ENCODE measurements at regions not wholly inside any gene's neighbourhood (a gene's known extent, or its start where the extent isn't known, plus 50 kb on each side); places are given as distances from the start of the nearest gene placed in this dataset.
"Not testable (repeated sequence)": the region's sequence is repeated elsewhere in the genome, so short reads cannot be mapped to it uniquely, and the experiment has no call there.

GRCh38 chr2:75379476-75380210, 180.3 kb upstream of the TACR1 start:
- H3K4me3 ChIP-seq = no peak overlapping the region
- no peaks in the 10 kb centered on the region for H3K36me3 ChIP-seq (ENCODE audit: low read depth)
- no peaks in the 10 kb centered on the region for H3K9me3 ChIP-seq (ENCODE audit: insufficient read depth, low read depth)
- TF ChIP-seq EZH2 (IDR thresholded peaks at IDR 0.05; ENCODE audit: low read depth) = no peak
- TF ChIP-seq, protein P1, sequence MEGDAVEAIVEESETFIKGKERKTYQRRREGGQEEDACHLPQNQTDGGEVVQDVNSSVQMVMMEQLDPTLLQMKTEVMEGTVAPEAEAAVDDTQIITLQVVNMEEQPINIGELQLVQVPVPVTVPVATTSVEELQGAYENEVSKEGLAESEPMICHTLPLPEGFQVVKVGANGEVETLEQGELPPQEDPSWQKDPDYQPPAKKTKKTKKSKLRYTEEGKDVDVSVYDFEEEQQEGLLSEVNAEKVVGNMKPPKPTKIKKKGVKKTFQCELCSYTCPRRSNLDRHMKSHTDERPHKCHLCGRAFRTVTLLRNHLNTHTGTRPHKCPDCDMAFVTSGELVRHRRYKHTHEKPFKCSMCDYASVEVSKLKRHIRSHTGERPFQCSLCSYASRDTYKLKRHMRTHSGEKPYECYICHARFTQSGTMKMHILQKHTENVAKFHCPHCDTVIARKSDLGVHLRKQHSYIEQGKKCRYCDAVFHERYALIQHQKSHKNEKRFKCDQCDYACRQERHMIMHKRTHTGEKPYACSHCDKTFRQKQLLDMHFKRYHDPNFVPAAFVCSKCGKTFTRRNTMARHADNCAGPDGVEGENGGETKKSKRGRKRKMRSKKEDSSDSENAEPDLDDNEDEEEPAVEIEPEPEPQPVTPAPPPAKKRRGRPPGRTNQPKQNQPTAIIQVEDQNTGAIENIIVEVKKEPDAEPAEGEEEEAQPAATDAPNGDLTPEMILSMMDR (conservative IDR thresholded peaks at IDR 0.05) = no peak
- no TSS peak for BruUV-seq (replicated peaks)
- intact Hi-C loops (cut with micrococcal nuclease; ENCODE audit: unreplicated experiment) = loop anchor here (2.0 kb wide), 1 partner anchor 17 kb away; no protein-coding TSS in a partner anchor
- H2AFZ ChIP-seq = no peak overlapping the region
- no peaks in the 10 kb centered on the region for H3K9me2 ChIP-seq (ENCODE audit: insufficient read depth)
- no peak overlapping the region for H3K4me2 ChIP-seq
- no peak overlapping the region for H3K27ac ChIP-seq
- POLR2A ChIA-PET (ENCODE audit: unreplicated experiment) = no interaction called here
- no peaks in the 10 kb centered on the region for H3K27me3 ChIP-seq (ENCODE audit: insufficient read depth, low read depth)
- CTCF ChIA-PET = no interaction called here
- no peaks in the 10 kb centered on the region for H3K79me2 ChIP-seq (ENCODE audit: low read depth)
- no peak for DNase-seq
- H3F3A ChIP-seq (ENCODE audit: insufficient read depth, low read depth) = no peaks in the 10 kb centered on the region
- no peaks in the 10 kb centered on the region for H3K4me1 ChIP-seq (replicated peaks; ENCODE audit: insufficient read depth)
- no peaks in the 10 kb centered on the region for H4K20me1 ChIP-seq (ENCODE audit: insufficient read depth)

GRCh38 chr2:75375646-75376582, 176.6 kb upstream of the TACR1 start:
- H3K79me2 ChIP-seq (ENCODE audit: low read depth) = no peaks in the 10 kb centered on the region
- H2AFZ ChIP-seq = no peak overlapping the region
- no peaks in the 10 kb centered on the region for H3F3A ChIP-seq (ENCODE audit: insufficient read depth, low read depth)
- no TSS peak for BruUV-seq (replicated peaks)
- H3K27ac ChIP-seq = no peak overlapping the region
- H3K36me3 ChIP-seq (ENCODE audit: low read depth) = no peaks in the 10 kb centered on the region
- no peak for TF ChIP-seq EZH2 (IDR thresholded peaks at IDR 0.05; ENCODE audit: low read depth)
- TF ChIP-seq, protein P1 (conservative IDR thresholded peaks at IDR 0.05) = no peak
- POLR2A ChIA-PET (ENCODE audit: unreplicated experiment) = interaction anchor here (0.6 kb wide), 1 partner anchor 1085 kb away, joined by 17 read pairs; no protein-coding TSS in a partner anchor
- H3K27me3 ChIP-seq (ENCODE audit: insufficient read depth, low read depth) = no peaks in the 10 kb centered on the region
- no peaks in the 10 kb centered on the region for H3K9me3 ChIP-seq (ENCODE audit: insufficient read depth, low read depth)
- DNase-seq = no peak
- H3K4me1 ChIP-seq (replicated peaks; ENCODE audit: insufficient read depth) = no peaks in the 10 kb centered on the region
- H3K9me2 ChIP-seq (ENCODE audit: insufficient read depth) = no peaks in the 10 kb centered on the region
- H4K20me1 ChIP-seq (ENCODE audit: insufficient read depth) = no peaks in the 10 kb centered on the region
- no peak overlapping the region for H3K4me3 ChIP-seq
- CTCF ChIA-PET = no interaction called here
- intact Hi-C loops (cut with micrococcal nuclease; ENCODE audit: unreplicated experiment) = no loop called here
- no peak overlapping the region for H3K4me2 ChIP-seq

GRCh38 chr2:75374414-75374957, 175.2 kb upstream of the TACR1 start:
- intact Hi-C loops (cut with micrococcal nuclease; ENCODE audit: unreplicated experiment); H3K79me2 ChIP-seq (ENCODE audit: low read depth); H3K4me3 ChIP-seq; H3K9me2 ChIP-seq (ENCODE audit: insufficient read depth); H2AFZ ChIP-seq; H3K4me2 ChIP-seq; H3K36me3 ChIP-seq (ENCODE audit: low read depth); BruUV-seq (replicated peaks); H3K9me3 ChIP-seq (ENCODE audit: insufficient read depth, low read depth); H4K20me1 ChIP-seq (ENCODE audit: insufficient read depth); H3K27me3 ChIP-seq (ENCODE audit: insufficient read depth, low read depth); CTCF ChIA-PET; H3F3A ChIP-seq (ENCODE audit: insufficient read depth, low read depth); H3K4me1 ChIP-seq (replicated peaks; ENCODE audit: insufficient read depth); H3K27ac ChIP-seq: not testable (repeated sequence)
- POLR2A ChIA-PET (ENCODE audit: unreplicated experiment) = interaction anchor here (0.7 kb wide), 1 partner anchor 275 kb away, joined by 3 read pairs; no protein-coding TSS in a partner anchor
- peak in 1 of 2 experiments; percentile 41 for DNase-seq

Measured in PC-9 (cell line).